Duodenal mucosa (tissue), 2 donors: ENCODE measurements at regions not wholly inside any gene's neighbourhood (a gene's known extent, or its start where the extent isn't known, plus 50 kb on each side); places are given as distances from the start of the nearest gene placed in this dataset.
"Not testable (repeated sequence)": the region's sequence is repeated elsewhere in the genome, so short reads cannot be mapped to it uniquely, and the experiment has no call there.

Experiments used
- H3K27ac ChIP-seq: one replicate; pipeline ENCODE4 v1.7.0; 2013; ENCODE audit warnings: low read depth, low read length
- H3K27me3 ChIP-seq, 2 donors: one replicate each; pipeline ENCODE4 v1.7.0; 2013; ENCODE audit warnings: low read length in 2 of 2, control low read depth in 1 of 2; ENCODE audit not compliant: insufficient read depth in 2 of 2, control insufficient read depth in 1 of 2
- H3K36me3 ChIP-seq, 2 donors: one replicate each; pipeline ENCODE4 v1.7.0; 2013; ENCODE audit warnings: low read length in 2 of 2, control low read depth in 1 of 2; ENCODE audit not compliant: insufficient read depth in 2 of 2, control insufficient read depth in 1 of 2
- H3K4me1 ChIP-seq, 2 donors: one replicate each; pipeline ENCODE4 v1.7.0; 2013; ENCODE audit warnings: low read length in 2 of 2, control low read depth in 1 of 2; ENCODE audit not compliant: insufficient read depth in 2 of 2, control insufficient read depth in 1 of 2
- H3K4me3 ChIP-seq, 2 donors: one replicate each; pipeline ENCODE4 v1.7.0; 2013; ENCODE audit warnings: low read length in 2 of 2, low read depth in 1 of 2
- H3K9ac ChIP-seq, 2 donors: one replicate each; pipeline ENCODE4 v1.7.0; 2013; ENCODE audit warnings: low read length in 2 of 2, low read depth in 1 of 2
- H3K9me3 ChIP-seq, 2 donors: one replicate each; pipeline ENCODE4 v1.7.0; 2013; ENCODE audit warnings: low read length in 2 of 2, control low read depth in 1 of 2; ENCODE audit not compliant: control insufficient read depth in 1 of 2

GRCh38 chr15:23773093-23773492 is 86.0 kb upstream of the NDN start:
- no peaks in the 10 kb centered on the region for H3K27me3 ChIP-seq
- H3K27ac ChIP-seq: no peak overlapping the region
- H3K36me3 ChIP-seq: no peaks in the 10 kb centered on the region
- no peak overlapping the region for H3K9ac ChIP-seq
- peaks cover 0 to 10% of the 10 kb centered on the region in 2 donors for H3K9me3 ChIP-seq
- no peaks in the 10 kb centered on the region for H3K4me1 ChIP-seq
- H3K4me3 ChIP-seq: no peak overlapping the region

DNA sequence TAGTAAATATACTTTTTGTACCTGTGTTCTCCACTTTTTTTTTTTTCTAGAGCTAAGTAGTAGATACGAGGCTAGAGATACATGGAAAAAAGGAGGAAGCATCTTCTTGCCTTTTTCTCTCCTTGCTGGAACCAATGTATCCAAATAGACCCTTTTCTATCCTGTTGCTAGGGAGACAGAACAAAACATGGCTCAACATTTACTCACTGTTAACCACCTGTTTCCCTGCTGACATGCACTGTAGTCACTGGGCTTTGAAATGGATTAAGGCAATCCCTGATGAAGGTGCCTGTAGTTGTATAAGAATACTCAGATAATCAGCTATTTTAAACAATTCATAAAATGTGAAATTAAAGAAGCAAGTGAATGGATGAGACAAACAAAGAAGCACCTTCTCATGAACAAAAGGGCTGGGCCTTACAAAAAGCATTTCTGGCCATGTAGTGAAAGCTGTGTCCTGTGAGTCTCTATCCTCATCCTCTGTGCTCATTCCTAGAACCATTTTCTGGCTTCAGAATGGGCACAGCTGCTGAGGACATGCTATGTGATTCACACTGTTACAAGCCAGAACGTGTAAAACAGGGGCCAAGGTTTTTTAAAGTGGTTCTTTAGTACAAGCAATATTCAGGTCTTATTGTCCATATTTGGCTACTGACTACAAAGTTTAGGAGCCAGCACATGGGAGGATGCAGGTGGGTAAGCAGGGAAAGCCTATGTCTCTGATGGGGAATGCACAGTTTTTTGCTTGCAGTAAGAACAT is 100.4 kb upstream of the NDN start:
- H3K27ac ChIP-seq: no peak overlapping the region
- H3K4me1 ChIP-seq: no peaks in the 10 kb centered on the region
- H3K4me3 ChIP-seq: no peak overlapping the region
- no peaks in the 10 kb centered on the region for H3K36me3 ChIP-seq
- peaks cover 0 to 21% of the 10 kb centered on the region in 2 donors for H3K9me3 ChIP-seq
- no peaks in the 10 kb centered on the region for H3K27me3 ChIP-seq
- H3K9ac ChIP-seq: no peak overlapping the region

DNA sequence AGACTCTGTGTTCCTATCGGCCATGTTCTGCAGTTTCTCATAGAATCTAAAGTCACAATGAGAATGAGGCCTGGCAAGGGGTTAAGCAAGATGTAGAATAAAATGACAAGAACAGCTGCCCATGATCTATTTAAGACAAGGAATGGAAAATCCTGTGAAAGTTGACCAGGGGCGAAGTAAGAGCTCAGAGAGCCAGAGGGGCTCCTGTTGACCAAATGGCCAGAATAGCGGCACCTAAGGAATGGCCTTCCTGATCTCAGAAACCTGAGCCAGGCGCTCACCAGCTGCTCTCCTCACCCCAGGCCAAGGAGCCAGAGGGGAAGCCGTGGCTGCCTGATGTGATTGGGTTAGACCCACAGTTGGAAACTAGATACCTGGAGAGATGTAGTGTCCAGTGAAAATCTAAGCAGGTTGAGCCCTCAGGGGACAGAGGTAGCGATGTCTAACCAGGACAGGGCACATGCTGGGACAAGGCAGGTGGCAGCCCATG is 106.1 kb upstream of the NDN start:
- no peaks in the 10 kb centered on the region for H3K36me3 ChIP-seq
- H3K27me3 ChIP-seq: no peaks in the 10 kb centered on the region
- peaks cover 8 to 38% of the 10 kb centered on the region in 2 donors for H3K9me3 ChIP-seq
- no peaks in the 10 kb centered on the region for H3K4me1 ChIP-seq
- no peak overlapping the region for H3K4me3 ChIP-seq
- no peak overlapping the region for H3K9ac ChIP-seq
- no peak overlapping the region for H3K27ac ChIP-seq

DNA sequence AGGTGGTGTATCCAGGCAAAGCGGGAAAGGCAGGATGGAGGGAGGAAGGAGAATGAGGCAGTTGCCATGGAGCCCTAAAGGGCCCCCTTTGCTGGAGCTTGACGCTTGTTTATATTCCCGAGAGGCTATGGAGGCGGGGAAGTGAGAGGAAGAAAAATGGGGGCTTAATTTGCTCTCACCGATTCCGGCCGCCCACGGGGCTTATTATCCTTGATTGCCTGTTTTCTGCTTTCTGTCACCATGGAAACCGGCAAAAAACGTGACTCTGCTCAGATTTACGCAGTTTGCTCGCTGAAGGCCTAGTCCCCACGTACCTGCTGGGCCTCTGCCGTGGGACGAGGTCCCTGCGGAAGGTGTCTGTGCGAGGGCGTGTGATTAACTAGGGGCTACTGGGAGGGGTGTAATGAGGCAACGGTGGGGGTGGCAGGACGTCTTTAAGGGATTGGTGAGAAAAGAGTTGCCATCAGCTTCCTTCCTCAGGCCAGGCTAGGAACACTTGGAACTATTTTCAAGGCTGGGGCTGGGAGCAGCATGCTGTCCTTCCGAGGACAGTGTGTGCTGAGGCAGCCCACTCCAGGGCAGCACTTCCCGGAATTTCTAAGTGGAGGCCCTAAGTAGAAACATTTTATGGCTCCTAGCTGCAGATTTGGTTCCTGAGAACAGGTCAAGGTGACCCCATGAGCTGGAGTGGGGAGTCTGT is 110.8 kb upstream of the NDN start:
- Histone ChIP-seq H3K4me3 (no peak overlapping the region), H3K27ac (no peak overlapping the region), H3K27me3 (no peaks in the 10 kb centered on the region), H3K9ac (no peak overlapping the region), H3K36me3 (no peaks in the 10 kb centered on the region), H3K4me1 (no peaks in the 10 kb centered on the region), H3K9me3 (peaks cover 11 to 27% of the 10 kb centered on the region in 2 donors)

DNA sequence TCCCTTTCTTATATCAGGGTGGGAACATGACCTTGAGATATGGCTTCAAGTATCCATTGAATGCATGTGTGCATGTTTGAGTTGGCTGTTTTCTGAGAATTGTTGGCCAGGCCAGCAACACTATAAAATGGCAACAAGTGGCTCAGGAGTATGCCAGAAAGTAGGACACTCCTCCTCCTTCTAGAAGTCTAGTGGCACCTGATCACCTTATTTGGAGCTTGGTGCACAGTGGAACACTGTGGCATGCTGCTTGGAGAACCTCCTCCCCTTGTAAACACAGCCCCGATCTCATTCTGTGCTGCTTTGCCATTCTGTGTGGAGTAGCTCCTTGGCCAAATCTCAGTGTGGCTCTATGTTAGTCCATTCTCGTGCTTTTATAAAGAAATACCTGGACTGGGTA is 114.8 kb upstream of the NDN start:
- no peak overlapping the region for H3K27ac ChIP-seq
- H3K9me3 ChIP-seq: peaks cover 15 to 17% of the 10 kb centered on the region in 2 donors
- H3K4me1 ChIP-seq: no peaks in the 10 kb centered on the region
- H3K36me3 ChIP-seq: no peaks in the 10 kb centered on the region
- H3K4me3 ChIP-seq: no peak overlapping the region
- no peaks in the 10 kb centered on the region for H3K27me3 ChIP-seq
- H3K9ac ChIP-seq: no peak overlapping the region

DNA sequence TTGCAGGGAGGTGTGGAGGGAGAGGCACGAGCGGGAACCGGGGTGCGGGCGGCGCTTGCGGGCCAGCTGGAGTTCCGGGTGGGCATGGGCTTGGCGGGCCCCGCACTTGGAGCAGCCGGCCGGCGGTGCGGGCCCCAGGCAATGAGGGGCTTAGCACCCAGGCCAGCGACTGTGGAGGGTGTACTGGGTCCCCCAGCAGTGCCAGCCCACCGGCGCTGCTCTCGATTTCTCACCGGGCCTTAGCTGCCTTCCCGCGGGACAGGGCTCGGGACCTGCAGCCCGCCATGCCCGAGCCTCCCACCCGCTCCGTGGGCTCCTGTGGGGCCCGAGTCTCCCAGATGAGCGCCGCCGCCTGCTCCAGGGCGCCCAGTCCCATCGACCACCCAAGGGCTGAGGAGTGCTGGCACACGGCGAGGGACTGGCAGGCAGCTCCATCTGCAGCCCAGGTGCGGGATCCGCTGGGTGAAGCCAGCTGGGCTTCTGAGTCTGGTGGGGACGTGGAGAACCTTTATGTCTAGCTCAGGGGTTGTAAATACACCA is 115.9 kb upstream of the NDN start:
- H3K4me3 ChIP-seq, H3K9ac ChIP-seq, H3K27ac ChIP-seq, H3K27me3 ChIP-seq, H3K36me3 ChIP-seq, H3K4me1 ChIP-seq: not testable (repeated sequence)
- H3K9me3 ChIP-seq: peaks cover 12 to 14% of the 10 kb centered on the region in 2 donors

GRCh38 chr15:23806980-23807379 is 119.9 kb upstream of the NDN start:
- no peak overlapping the region for H3K27ac ChIP-seq
- peaks cover 17% of the 10 kb centered on the region in 2 donors for H3K9me3 ChIP-seq
- H3K36me3 ChIP-seq: no peaks in the 10 kb centered on the region
- no peak overlapping the region for H3K9ac ChIP-seq
- H3K4me3 ChIP-seq: no peak overlapping the region
- no peaks in the 10 kb centered on the region for H3K27me3 ChIP-seq
- no peaks in the 10 kb centered on the region for H3K4me1 ChIP-seq

DNA sequence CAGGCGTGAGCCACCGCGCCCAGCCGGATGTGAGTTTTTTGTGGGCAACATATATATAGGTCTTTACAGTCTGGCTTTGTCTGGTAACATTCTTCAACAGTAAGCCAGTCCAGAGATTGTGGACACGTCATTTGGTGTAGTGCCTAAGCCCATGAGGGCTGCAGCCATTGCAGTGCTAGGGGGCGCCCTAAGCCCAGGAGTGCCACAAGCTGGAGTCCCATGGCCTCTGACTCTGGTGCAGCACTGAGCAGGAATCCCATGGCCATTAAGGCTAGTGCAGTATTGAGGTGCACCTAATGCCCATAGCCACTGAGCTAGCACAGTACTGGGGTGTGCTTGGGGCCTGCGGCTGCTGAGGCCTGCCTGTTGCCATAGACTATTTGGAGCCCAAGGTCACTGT is 136.4 kb upstream of the NDN start:
- Histone ChIP-seq H3K4me3 (no peak overlapping the region), H3K4me1 (no peaks in the 10 kb centered on the region), H3K9me3 (peaks cover 4% of the 10 kb centered on the region in 2 donors), H3K27me3 (no peaks in the 10 kb centered on the region), H3K36me3 (no peaks in the 10 kb centered on the region), H3K9ac (no peak overlapping the region), H3K27ac (no peak overlapping the region)

GRCh38 chr15:23828786-23829185 is 141.7 kb upstream of the NDN start:
- Histone ChIP-seq H3K9ac (no peak overlapping the region), H3K4me3 (no peak overlapping the region), H3K27ac (no peak overlapping the region), H3K27me3 (no peaks in the 10 kb centered on the region), H3K9me3 (peaks cover under 1 to 3% of the 10 kb centered on the region in 2 donors), H3K36me3 (no peaks in the 10 kb centered on the region), H3K4me1 (no peaks in the 10 kb centered on the region)

DNA sequence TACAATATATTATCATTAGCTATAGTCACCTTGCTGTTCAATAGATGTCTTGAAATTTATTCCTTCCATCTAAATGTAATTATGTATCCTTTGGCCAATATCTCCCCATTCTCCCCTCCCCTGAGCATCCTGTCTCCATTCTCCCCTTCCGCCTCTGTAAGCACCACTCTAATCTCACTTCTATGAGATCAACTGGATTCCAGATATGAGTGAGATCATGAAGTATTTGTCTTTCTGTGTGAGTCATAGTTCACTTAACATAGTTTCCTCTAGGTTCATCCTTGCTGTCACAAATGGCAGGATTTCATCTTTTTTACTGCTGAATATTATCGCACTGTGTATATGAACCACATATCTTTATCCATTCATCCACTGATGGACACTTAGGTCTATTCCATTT is 148.8 kb upstream of the NDN start:
- H3K27me3 ChIP-seq: no peaks in the 10 kb centered on the region
- peaks cover 0 to 5% of the 10 kb centered on the region in 2 donors for H3K9me3 ChIP-seq
- H3K9ac ChIP-seq: no peak overlapping the region
- H3K4me3 ChIP-seq: no peak overlapping the region
- H3K27ac ChIP-seq: no peak overlapping the region
- H3K4me1 ChIP-seq: no peaks in the 10 kb centered on the region
- no peaks in the 10 kb centered on the region for H3K36me3 ChIP-seq
